Sigmoid colon (tissue), 4 donors: ENCODE measurements at regions not wholly inside any gene's neighbourhood (a gene's known extent, or its start where the extent isn't known, plus 50 kb on each side); places are given as distances from the start of the nearest gene placed in this dataset.

ENCODE experiments used
- CTCF ChIP-seq, 4 experiments: fragments of 450-650 bp in 3 of 4; fragments of 200-600 bp in 1 of 4; IDR thresholded peaks; one replicate each; pipeline ENCODE4 v1.5.1; 2016 to 2019; ENCODE audit warnings: antibody characterized with exemption in 4 of 4, mild to moderate bottlenecking in 3 of 4, moderate library complexity in 2 of 4
- POLR2A ChIP-seq, 2 donors: fragments of 450-650 bp; IDR thresholded peaks; one replicate each; pipeline ENCODE4 v1.6.1; 2016; ENCODE audit warnings: antibody characterized with exemption in 2 of 2, mild to moderate bottlenecking in 2 of 2, moderate library complexity in 2 of 2
- POLR2AphosphoS5 ChIP-seq, 4 donors: sonication (generic); formaldehyde crosslinking; IDR thresholded peaks; one replicate each; pipeline ENCODE4 v1.6.1; 2017; ENCODE audit warnings: antibody characterized with exemption in 4 of 4

- TF ChIP-seq CTCF (IDR thresholded peaks at IDR 0.05) (no peak), POLR2A (IDR thresholded peaks at IDR 0.05) (no peak), POLR2AphosphoS5 (IDR thresholded peaks at IDR 0.05) (no peak)
Observed at GRCh38 chr6:16953446-16953845, 148.4 kb upstream of the STMND1 start.
